HEK293 (cell line): ENCODE measurements at regions not wholly inside any gene's neighbourhood (a gene's known extent, or its start where the extent isn't known, plus 50 kb on each side); places are given as distances from the start of the nearest gene placed in this dataset.

Source experiments
- CTCF ChIP-seq: fragments of 450-650 bp; formaldehyde crosslinking; IDR thresholded peaks from 2 replicates; pipeline ENCODE4 v1.5.1; 2016; ENCODE audit warnings: missing biosample characterization, missing genetic modification characterization
- SETDB1 ChIP-seq: IDR thresholded peaks from one replicate; pipeline ENCODE4 v1.6.1; 2017; ENCODE audit warnings: mild to moderate bottlenecking, low read length, moderate library complexity, mixed read lengths; ENCODE audit not compliant: insufficient read length
- ZBTB48 ChIP-seq: fragments of 450-650 bp; formaldehyde crosslinking; IDR thresholded peaks from 2 replicates; pipeline ENCODE4 v1.5.1; 2016; ENCODE audit warnings: missing biosample characterization, missing genetic modification characterization
- ZNF843 ChIP-seq: fragments of 450-650 bp; formaldehyde crosslinking; IDR thresholded peaks from 2 replicates; pipeline ENCODE4 v1.5.1; 2016; ENCODE audit warnings: missing biosample characterization, missing genetic modification characterization

DNA sequence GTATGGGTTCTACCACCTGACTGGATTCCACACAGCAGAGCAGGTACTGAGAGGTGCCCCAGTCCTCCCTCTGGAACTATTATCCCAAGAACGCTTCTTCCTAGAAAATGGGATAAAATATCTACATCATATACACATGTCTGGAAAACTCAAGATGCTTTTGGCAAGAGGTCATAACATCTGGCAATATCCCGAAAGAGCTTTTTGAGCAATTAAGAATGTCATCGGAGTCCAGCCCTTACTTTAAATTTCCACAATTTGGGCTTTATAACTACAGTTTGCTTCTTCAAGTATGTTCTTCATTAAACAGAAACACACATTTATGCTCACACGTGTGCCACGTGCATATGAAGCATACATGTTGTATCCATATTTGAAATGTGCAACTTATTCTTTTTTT is 365.9 kb upstream of the THBS1 start:
- TF ChIP-seq SETDB1 (no peak), CTCF (tag by site-specific recombination) (no peak), ZNF843 (tag by site-specific recombination) (no peak), ZBTB48 (tag by site-specific recombination) (no peak)
